ENCODE measurements at regions not wholly inside any gene's neighbourhood (a gene's known extent, or its start where the extent isn't known, plus 50 kb on each side); places are given as distances from the start of the nearest gene placed in this dataset.

GRCh38 chr4:100894339-100894870 is 376.6 kb upstream of the EMCN start:
- Mint-ChIP-seq H3K4me1 (ENCODE audit: unreplicated experiment) (peaks cover 6% of the 10 kb centered on the region), H3K27me3 (no peaks in the 10 kb centered on the region), H3K36me3 (no peaks in the 10 kb centered on the region), H3K4me3 (no peak overlapping the region), H3K27ac (no peak overlapping the region), H3K9me3 (peaks cover 10% of the 10 kb centered on the region)
- TF ChIP-seq CTCF (conservative IDR thresholded peaks at IDR 0.05): no peak
- DNase-seq (ENCODE audit: extremely low spot score, unreplicated experiment): no peak

- peaks cover 6% of the 10 kb centered on the region for H3K4me1 Mint-ChIP-seq (ENCODE audit: unreplicated experiment)
- H3K27ac Mint-ChIP-seq: no peak overlapping the region
- no peak for TF ChIP-seq CTCF (conservative IDR thresholded peaks at IDR 0.05)
- DNase-seq (ENCODE audit: extremely low spot score, unreplicated experiment): no peak
- no peaks in the 10 kb centered on the region for H3K36me3 Mint-ChIP-seq
- H3K27me3 Mint-ChIP-seq: no peaks in the 10 kb centered on the region
- peaks cover 10% of the 10 kb centered on the region for H3K9me3 Mint-ChIP-seq
- H3K4me3 Mint-ChIP-seq: no peak overlapping the region
Observed at GRCh38 chr4:100891808-100892207, 374.0 kb upstream of the EMCN start.

DNA sequence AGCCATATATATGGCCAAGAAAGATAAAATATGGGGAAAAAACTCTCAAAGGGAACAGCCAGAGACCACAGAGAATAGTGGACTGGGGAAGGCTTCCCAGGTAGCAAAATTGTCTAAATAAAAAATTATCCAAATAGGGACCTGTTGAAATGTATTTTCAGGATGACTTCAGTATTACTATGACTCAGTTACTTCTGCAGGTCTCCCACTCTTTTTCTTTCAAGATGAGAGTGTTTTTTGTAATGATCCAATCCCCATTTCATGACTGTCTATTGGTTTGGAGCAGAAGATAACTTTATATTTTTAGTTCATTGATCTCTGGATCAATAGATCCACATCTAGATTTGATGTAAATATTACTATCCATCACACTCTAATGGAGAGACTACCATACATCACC is 372.1 kb upstream of the EMCN start:
- H3K36me3 Mint-ChIP-seq: no peaks in the 10 kb centered on the region
- no peak for TF ChIP-seq CTCF (conservative IDR thresholded peaks at IDR 0.05)

GRCh38 chr4:100889401-100889800 is 371.6 kb upstream of the EMCN start:
- TF ChIP-seq CTCF (conservative IDR thresholded peaks at IDR 0.05): no peak
- no peak overlapping the region for H3K4me3 Mint-ChIP-seq
- H3K4me1 Mint-ChIP-seq (ENCODE audit: unreplicated experiment): no peaks in the 10 kb centered on the region
- no peaks in the 10 kb centered on the region for H3K27me3 Mint-ChIP-seq
- peaks cover 13% of the 10 kb centered on the region for H3K9me3 Mint-ChIP-seq
- DNase-seq (ENCODE audit: extremely low spot score, unreplicated experiment): no peak
- no peaks in the 10 kb centered on the region for H3K36me3 Mint-ChIP-seq
- H3K27ac Mint-ChIP-seq: no peak overlapping the region

More for the DNA sequence above, 372.1 kb upstream of the EMCN start:
- DNase-seq (ENCODE audit: extremely low spot score, unreplicated experiment): no peak
- no peak overlapping the region for H3K27ac Mint-ChIP-seq
- H3K27me3 Mint-ChIP-seq: no peaks in the 10 kb centered on the region
- H3K4me3 Mint-ChIP-seq: no peak overlapping the region
- no peaks in the 10 kb centered on the region for H3K4me1 Mint-ChIP-seq (ENCODE audit: unreplicated experiment)
- peaks cover 10% of the 10 kb centered on the region for H3K9me3 Mint-ChIP-seq

DNA sequence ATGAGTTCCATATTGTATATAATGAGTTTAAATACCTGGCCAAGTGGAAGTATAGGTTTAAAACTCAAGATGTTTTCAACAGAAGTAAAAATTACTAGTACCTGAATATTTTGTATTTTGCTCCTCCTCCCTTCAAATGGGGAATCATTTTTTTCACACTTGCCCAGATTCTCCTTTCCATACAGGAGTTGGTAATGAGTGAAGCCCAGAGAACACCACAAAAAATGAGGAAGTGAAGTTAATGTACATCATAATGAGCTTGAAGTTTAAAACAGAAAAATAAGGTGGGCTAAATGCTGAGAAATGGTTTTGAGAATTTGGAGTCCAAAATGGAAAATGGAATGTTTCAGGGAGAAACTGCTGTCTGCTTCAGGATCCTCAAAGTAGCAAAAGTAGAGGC is 364.8 kb upstream of the EMCN start:
- Mint-ChIP-seq H3K27me3 (no peaks in the 10 kb centered on the region), H3K27ac (no peak overlapping the region), H3K4me1 (ENCODE audit: unreplicated experiment) (no peaks in the 10 kb centered on the region), H3K4me3 (no peak overlapping the region), H3K36me3 (no peaks in the 10 kb centered on the region), H3K9me3 (peaks cover 12% of the 10 kb centered on the region)
- no peak for DNase-seq (ENCODE audit: extremely low spot score, unreplicated experiment)
- no peak for TF ChIP-seq CTCF (conservative IDR thresholded peaks at IDR 0.05)

DNA sequence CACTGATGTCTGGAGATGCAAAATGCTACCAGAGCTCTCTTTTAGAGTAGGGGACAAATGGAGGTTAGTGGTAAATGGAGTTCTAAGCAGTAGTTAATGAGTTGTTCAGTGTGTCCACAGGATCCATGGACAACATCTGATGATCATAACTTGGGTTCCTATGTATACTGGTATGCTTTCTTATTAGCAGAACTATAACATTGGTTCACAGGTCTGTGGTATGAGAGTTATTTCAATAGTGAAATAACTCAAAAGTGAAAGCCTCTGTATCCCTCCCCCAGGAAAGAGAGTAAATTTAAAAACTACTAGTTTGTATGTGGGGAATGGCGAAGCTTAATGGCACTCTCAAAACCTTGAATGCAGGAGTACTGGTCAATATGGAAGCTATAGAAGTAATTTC is 363.5 kb upstream of the EMCN start:
- no peak for DNase-seq (ENCODE audit: extremely low spot score, unreplicated experiment)
- H3K36me3 Mint-ChIP-seq: no peaks in the 10 kb centered on the region
- no peak overlapping the region for H3K4me3 Mint-ChIP-seq
- H3K4me1 Mint-ChIP-seq (ENCODE audit: unreplicated experiment): peaks cover 5% of the 10 kb centered on the region
- H3K9me3 Mint-ChIP-seq: peaks cover 12% of the 10 kb centered on the region
- H3K27me3 Mint-ChIP-seq: no peaks in the 10 kb centered on the region
- TF ChIP-seq CTCF (conservative IDR thresholded peaks at IDR 0.05): no peak
- H3K27ac Mint-ChIP-seq: no peak overlapping the region

Measured in type B pancreatic cell (in vitro differentiated cells).